ENCODE measurements at regions not wholly inside any gene's neighbourhood (a gene's known extent, or its start where the extent isn't known, plus 50 kb on each side); places are given as distances from the start of the nearest gene placed in this dataset.

DNA sequence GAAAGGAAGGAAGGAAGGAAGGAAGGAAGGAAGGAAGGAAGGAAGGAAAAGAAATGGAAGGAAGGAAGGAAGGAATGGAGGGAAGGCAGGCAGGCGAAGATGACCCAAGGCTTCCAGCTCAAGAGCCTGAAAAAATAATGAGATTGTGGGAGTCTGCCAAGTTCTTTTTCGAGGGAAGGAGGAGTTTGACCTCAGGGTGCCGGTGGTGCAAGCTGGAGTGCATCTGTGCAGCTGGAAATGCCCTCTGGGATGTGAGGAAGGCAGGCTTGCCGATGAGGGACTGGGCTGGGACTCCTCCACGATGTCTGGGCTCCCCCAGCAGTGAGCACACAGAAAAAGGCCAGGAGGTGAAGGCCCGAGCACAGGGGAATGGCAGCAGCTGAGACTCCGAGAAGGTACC lies 154.9 kb upstream of the DAPK1 start:
- intact Hi-C loops (cut with DNase I) = no loop called here

DNA sequence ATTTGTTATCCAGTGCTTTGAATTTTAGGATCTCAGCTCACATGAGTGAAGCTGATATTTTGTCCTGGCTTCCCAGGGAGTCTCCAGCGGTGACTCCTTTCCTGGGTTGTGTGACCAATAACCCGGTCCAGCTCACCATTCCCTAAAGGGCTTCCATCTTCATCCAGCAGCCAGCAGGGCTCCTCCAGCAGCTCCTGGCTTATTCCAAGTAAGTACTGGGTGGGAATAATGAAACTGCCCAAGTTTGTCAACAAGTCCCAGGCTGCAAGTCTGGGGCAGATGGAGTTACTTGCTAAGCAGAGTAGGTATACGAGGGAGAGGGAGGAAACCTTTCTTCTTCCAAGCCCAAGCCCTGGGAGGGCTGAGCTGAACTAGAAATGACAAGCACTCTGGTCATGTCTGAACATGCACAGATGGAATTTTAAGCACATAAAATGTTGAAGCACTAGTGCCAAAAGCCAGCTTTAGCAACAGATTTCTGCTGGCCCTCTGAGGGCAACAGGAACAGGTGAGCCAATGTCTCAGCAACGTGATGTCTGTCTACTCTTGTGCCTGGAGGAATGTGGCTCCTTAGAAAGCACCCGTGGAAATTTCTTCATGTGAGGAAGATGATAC lies 153.7 kb upstream of the DAPK1 start:
- Histone ChIP-seq H3K36me3 (no peaks in the 10 kb centered on the region), H3K4me1 (no peaks in the 10 kb centered on the region), H3K9me3 (no peaks in the 10 kb centered on the region), H3K27ac (no peak overlapping the region), H3K27me3 (no peaks in the 10 kb centered on the region), H3K4me3 (no peak overlapping the region)
- intact Hi-C loops (cut with DNase I) = no loop called here
- no peak for TF ChIP-seq POLR2A (IDR thresholded peaks at IDR 0.05)
- no peak for TF ChIP-seq POLR2AphosphoS5 (IDR thresholded peaks at IDR 0.05; ENCODE audit: insufficient read depth in 1 of 2, low read depth in 1 of 2)
- TF ChIP-seq, protein P1, sequence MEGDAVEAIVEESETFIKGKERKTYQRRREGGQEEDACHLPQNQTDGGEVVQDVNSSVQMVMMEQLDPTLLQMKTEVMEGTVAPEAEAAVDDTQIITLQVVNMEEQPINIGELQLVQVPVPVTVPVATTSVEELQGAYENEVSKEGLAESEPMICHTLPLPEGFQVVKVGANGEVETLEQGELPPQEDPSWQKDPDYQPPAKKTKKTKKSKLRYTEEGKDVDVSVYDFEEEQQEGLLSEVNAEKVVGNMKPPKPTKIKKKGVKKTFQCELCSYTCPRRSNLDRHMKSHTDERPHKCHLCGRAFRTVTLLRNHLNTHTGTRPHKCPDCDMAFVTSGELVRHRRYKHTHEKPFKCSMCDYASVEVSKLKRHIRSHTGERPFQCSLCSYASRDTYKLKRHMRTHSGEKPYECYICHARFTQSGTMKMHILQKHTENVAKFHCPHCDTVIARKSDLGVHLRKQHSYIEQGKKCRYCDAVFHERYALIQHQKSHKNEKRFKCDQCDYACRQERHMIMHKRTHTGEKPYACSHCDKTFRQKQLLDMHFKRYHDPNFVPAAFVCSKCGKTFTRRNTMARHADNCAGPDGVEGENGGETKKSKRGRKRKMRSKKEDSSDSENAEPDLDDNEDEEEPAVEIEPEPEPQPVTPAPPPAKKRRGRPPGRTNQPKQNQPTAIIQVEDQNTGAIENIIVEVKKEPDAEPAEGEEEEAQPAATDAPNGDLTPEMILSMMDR (IDR thresholded peaks at IDR 0.05) = no peak
- no peak for DNase-seq (ENCODE audit: extremely low spot score in 2 of 2)

More for the DNA sequence above, 154.9 kb upstream of the DAPK1 start:
- Histone ChIP-seq H3K9me3 (no peaks in the 10 kb centered on the region), H3K36me3 (no peaks in the 10 kb centered on the region), H3K4me3 (no peak overlapping the region), H3K27me3 (no peaks in the 10 kb centered on the region), H3K27ac (no peak overlapping the region), H3K4me1 (no peaks in the 10 kb centered on the region)
- no peak for DNase-seq (ENCODE audit: extremely low spot score in 2 of 2)
- TF ChIP-seq POLR2AphosphoS5 (IDR thresholded peaks at IDR 0.05; ENCODE audit: insufficient read depth in 1 of 2, low read depth in 1 of 2) = no peak
- TF ChIP-seq POLR2A (IDR thresholded peaks at IDR 0.05) = no peak
- TF ChIP-seq, protein P1 (IDR thresholded peaks at IDR 0.05) = no peak

GRCh38 chr9:87346061-87346665 lies 151.5 kb upstream of the DAPK1 start:
- no peaks in the 10 kb centered on the region for H3K36me3 ChIP-seq
- no peak overlapping the region for H3K4me3 ChIP-seq
- TF ChIP-seq POLR2A (IDR thresholded peaks at IDR 0.05) (no peak), POLR2AphosphoS5 (IDR thresholded peaks at IDR 0.05; ENCODE audit: insufficient read depth in 1 of 2, low read depth in 1 of 2) (no peak)
- TF ChIP-seq, protein P1 (IDR thresholded peaks at IDR 0.05) = no peak
- H3K27ac ChIP-seq = no peak overlapping the region
- no peaks in the 10 kb centered on the region for H3K4me1 ChIP-seq
- no peaks in the 10 kb centered on the region for H3K9me3 ChIP-seq
- intact Hi-C loops (cut with DNase I) = no loop called here
- DNase-seq (ENCODE audit: extremely low spot score in 2 of 2) = no peak
- no peaks in the 10 kb centered on the region for H3K27me3 ChIP-seq

DNA sequence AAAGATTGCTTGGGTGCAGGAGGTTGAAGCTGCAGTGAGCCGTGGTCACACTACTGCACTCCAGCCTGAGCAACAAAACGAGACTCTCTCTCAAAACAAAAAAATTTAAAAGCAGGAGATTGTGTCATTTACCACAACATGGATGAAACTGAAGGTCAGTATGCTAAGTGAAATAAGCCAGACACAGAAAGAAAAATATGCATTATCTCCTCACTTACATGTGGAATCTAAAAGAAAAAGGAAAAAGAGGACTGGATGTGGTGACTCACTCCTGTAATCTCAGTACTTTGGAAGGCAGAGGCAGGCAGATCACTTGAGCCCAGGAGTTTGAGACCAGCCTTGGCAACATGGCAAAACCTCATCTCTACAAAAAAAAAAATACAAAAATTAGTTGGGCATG lies 146.8 kb upstream of the DAPK1 start:
- Histone ChIP-seq H3K4me1 (no peaks in the 10 kb centered on the region), H3K27ac (no peak overlapping the region), H3K27me3 (no peaks in the 10 kb centered on the region), H3K4me3 (no peak overlapping the region), H3K36me3 (no peaks in the 10 kb centered on the region), H3K9me3 (no peaks in the 10 kb centered on the region)
- no peak for DNase-seq (ENCODE audit: extremely low spot score in 2 of 2)
- intact Hi-C loops (cut with DNase I) = no loop called here
- TF ChIP-seq, protein P1 (IDR thresholded peaks at IDR 0.05) = no peak
- TF ChIP-seq POLR2AphosphoS5 (IDR thresholded peaks at IDR 0.05; ENCODE audit: insufficient read depth in 1 of 2, low read depth in 1 of 2) (no peak), POLR2A (IDR thresholded peaks at IDR 0.05) (no peak)

GRCh38 chr9:87353301-87353700 lies 144.4 kb upstream of the DAPK1 start:
- DNase-seq (ENCODE audit: extremely low spot score in 2 of 2) = no peak
- Histone ChIP-seq H3K9me3 (no peaks in the 10 kb centered on the region), H3K36me3 (no peaks in the 10 kb centered on the region), H3K27me3 (no peaks in the 10 kb centered on the region), H3K4me3 (no peak overlapping the region), H3K4me1 (no peaks in the 10 kb centered on the region), H3K27ac (no peak overlapping the region)
- TF ChIP-seq, protein P1 (IDR thresholded peaks at IDR 0.05) = no peak
- TF ChIP-seq POLR2A (IDR thresholded peaks at IDR 0.05) (no peak), POLR2AphosphoS5 (IDR thresholded peaks at IDR 0.05; ENCODE audit: insufficient read depth in 1 of 2, low read depth in 1 of 2) (no peak)
- intact Hi-C loops (cut with DNase I) = no loop called here

Data from vagina (tissue), 2 donors.